ENCODE measurements at regions not wholly inside any gene's neighbourhood (a gene's known extent, or its start where the extent isn't known, plus 50 kb on each side); places are given as distances from the start of the nearest gene placed in this dataset.
A peak's percentile ranks its signal among the peaks of the same experiment; 100 is the strongest.

DNA sequence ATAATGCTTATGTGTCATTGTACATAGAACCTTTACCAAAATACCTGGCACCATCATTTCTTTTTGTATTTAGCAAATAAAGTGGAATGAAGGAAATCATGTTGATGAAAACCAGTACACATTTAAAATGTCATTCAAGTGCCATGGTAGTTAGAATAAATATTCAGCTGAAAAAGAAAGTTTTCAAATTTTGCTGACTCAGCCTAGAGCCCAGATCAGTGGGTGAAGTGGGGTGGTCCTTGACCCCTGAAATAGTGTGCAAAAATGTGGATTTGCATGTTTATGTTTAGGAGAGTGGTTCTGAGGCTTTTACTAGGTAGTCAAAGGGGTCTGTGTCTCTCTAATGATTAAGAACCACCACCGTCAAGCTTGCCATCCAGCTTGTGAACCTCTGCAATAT lies 418.7 kb downstream of the ETNK1 start:
- TF ChIP-seq, protein P1, sequence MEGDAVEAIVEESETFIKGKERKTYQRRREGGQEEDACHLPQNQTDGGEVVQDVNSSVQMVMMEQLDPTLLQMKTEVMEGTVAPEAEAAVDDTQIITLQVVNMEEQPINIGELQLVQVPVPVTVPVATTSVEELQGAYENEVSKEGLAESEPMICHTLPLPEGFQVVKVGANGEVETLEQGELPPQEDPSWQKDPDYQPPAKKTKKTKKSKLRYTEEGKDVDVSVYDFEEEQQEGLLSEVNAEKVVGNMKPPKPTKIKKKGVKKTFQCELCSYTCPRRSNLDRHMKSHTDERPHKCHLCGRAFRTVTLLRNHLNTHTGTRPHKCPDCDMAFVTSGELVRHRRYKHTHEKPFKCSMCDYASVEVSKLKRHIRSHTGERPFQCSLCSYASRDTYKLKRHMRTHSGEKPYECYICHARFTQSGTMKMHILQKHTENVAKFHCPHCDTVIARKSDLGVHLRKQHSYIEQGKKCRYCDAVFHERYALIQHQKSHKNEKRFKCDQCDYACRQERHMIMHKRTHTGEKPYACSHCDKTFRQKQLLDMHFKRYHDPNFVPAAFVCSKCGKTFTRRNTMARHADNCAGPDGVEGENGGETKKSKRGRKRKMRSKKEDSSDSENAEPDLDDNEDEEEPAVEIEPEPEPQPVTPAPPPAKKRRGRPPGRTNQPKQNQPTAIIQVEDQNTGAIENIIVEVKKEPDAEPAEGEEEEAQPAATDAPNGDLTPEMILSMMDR (conservative IDR thresholded peaks at IDR 0.05; ENCODE audit: low read length) = no peak
- TF ChIP-seq EZH2phosphoT487 (IDR thresholded peaks at IDR 0.05; ENCODE audit: borderline replicate concordance) = no peak
- no peaks in the 10 kb centered on the region for H3K36me3 ChIP-seq (ENCODE audit: insufficient read depth, low read length)
- H3K9me3 ChIP-seq (ENCODE audit: insufficient read depth, low read depth, low read length) = no peaks in the 10 kb centered on the region
- H3K4me1 ChIP-seq (ENCODE audit: insufficient read depth, low read length, poor library complexity, severe bottlenecking) = no peaks in the 10 kb centered on the region
- H3K9me2 ChIP-seq (replicated peaks; ENCODE audit: low read depth, low read length) = no peaks in the 10 kb centered on the region
- no peaks in the 10 kb centered on the region for H3K27me3 ChIP-seq (ENCODE audit: insufficient read depth, low read length, poor library complexity, severe bottlenecking)
- H3K9ac ChIP-seq (ENCODE audit: low read depth, low read length, poor library complexity, severe bottlenecking) = no peak overlapping the region
- no peaks in the 10 kb centered on the region for H4K20me1 ChIP-seq (ENCODE audit: insufficient read depth, low read length, poor library complexity, severe bottlenecking)
- H3F3A ChIP-seq (ENCODE audit: low read depth) = no peaks in the 10 kb centered on the region
- H3K4me2 ChIP-seq (ENCODE audit: low read depth, low read length, poor library complexity, severe bottlenecking) = no peak overlapping the region
- no peaks in the 10 kb centered on the region for H3K79me2 ChIP-seq (ENCODE audit: insufficient read depth, low read length)
- H3K4me3 ChIP-seq (ENCODE audit: low read length, poor library complexity, severe bottlenecking) = no peak overlapping the region
- H2AFZ ChIP-seq (ENCODE audit: low read length) = no peak overlapping the region

DNA sequence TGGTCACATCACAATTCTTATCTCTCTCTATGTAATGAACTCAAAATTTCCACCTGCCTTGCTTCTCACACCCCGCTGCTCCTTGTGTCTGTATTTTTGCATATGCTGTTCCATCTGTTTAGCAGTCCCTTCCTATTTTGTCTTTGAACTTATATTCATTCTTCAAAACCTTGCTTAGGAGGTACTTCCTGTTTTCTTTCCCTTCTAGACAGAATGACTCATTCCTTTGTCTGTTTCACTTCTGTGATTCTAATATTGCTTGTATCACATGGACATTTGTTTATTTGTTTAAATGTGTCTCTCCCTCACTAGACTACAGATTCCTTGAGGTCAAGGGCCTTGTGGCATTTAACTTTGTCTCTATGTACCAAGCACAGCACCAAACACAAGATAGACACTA lies 424.2 kb downstream of the ETNK1 start:
- Histone ChIP-seq H3K4me3 (ENCODE audit: low read length, poor library complexity, severe bottlenecking) (no peak overlapping the region), H3K27me3 (ENCODE audit: insufficient read depth, low read length, poor library complexity, severe bottlenecking) (no peaks in the 10 kb centered on the region), H4K20me1 (ENCODE audit: insufficient read depth, low read length, poor library complexity, severe bottlenecking) (no peaks in the 10 kb centered on the region), H3K4me1 (ENCODE audit: insufficient read depth, low read length, poor library complexity, severe bottlenecking) (no peaks in the 10 kb centered on the region), H3K9me3 (ENCODE audit: insufficient read depth, low read depth, low read length) (no peaks in the 10 kb centered on the region), H3K36me3 (ENCODE audit: insufficient read depth, low read length) (no peaks in the 10 kb centered on the region), H2AFZ (ENCODE audit: low read length) (no peak overlapping the region), H3K9me2 (replicated peaks; ENCODE audit: low read depth, low read length) (no peaks in the 10 kb centered on the region), H3K79me2 (ENCODE audit: insufficient read depth, low read length) (no peaks in the 10 kb centered on the region), H3F3A (ENCODE audit: low read depth) (no peaks in the 10 kb centered on the region), H3K4me2 (ENCODE audit: low read depth, low read length, poor library complexity, severe bottlenecking) (no peak overlapping the region), H3K9ac (ENCODE audit: low read depth, low read length, poor library complexity, severe bottlenecking) (no peak overlapping the region)
- TF ChIP-seq, protein P1 (conservative IDR thresholded peaks at IDR 0.05; ENCODE audit: low read length) = no peak
- TF ChIP-seq EZH2phosphoT487 (IDR thresholded peaks at IDR 0.05; ENCODE audit: borderline replicate concordance) = no peak

DNA sequence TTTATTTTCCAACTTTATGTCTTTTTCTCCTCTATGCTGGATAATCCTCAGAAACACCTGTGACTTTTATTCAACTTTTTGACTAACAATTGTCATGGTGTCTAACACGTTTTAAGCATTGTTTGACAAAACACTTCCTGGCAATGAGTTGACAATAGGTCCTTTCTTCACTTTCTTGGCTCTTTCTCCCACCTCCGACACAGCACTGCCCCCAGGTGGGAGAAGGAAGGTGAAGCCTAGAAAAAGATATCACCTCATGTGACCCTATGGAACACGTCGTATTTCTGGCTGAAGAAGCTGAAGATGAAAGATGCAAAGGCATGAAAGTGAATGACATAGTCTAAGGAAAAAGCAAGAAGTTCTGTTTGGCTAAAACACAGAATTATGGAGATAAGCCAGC lies 430.0 kb downstream of the ETNK1 start:
- no peaks in the 10 kb centered on the region for H3K27me3 ChIP-seq (ENCODE audit: insufficient read depth, low read length, poor library complexity, severe bottlenecking)
- no peaks in the 10 kb centered on the region for H3K9me3 ChIP-seq (ENCODE audit: insufficient read depth, low read depth, low read length)
- TF ChIP-seq, protein P1 (conservative IDR thresholded peaks at IDR 0.05; ENCODE audit: low read length) = peak; percentile 72
- TF ChIP-seq EZH2phosphoT487 (IDR thresholded peaks at IDR 0.05; ENCODE audit: borderline replicate concordance) = no peak
- peak overlapping the region; percentile 3 for H3K4me3 ChIP-seq (ENCODE audit: low read length, poor library complexity, severe bottlenecking)
- no peak overlapping the region for H3K4me2 ChIP-seq (ENCODE audit: low read depth, low read length, poor library complexity, severe bottlenecking)
- no peaks in the 10 kb centered on the region for H3F3A ChIP-seq (ENCODE audit: low read depth)
- no peaks in the 10 kb centered on the region for H3K9me2 ChIP-seq (replicated peaks; ENCODE audit: low read depth, low read length)
- peak overlapping the region; percentile 22; the same call in 1 of the 2 replicates for H2AFZ ChIP-seq (ENCODE audit: low read length)
- no peak overlapping the region for H3K9ac ChIP-seq (ENCODE audit: low read depth, low read length, poor library complexity, severe bottlenecking)
- H3K4me1 ChIP-seq (ENCODE audit: insufficient read depth, low read length, poor library complexity, severe bottlenecking) = no peaks in the 10 kb centered on the region
- no peaks in the 10 kb centered on the region for H4K20me1 ChIP-seq (ENCODE audit: insufficient read depth, low read length, poor library complexity, severe bottlenecking)
- H3K36me3 ChIP-seq (ENCODE audit: insufficient read depth, low read length) = no peaks in the 10 kb centered on the region
- H3K79me2 ChIP-seq (ENCODE audit: insufficient read depth, low read length) = no peaks in the 10 kb centered on the region

All from Loucy (cell line).